ENCODE measurements at regions not wholly inside any gene's neighbourhood (a gene's known extent, or its start where the extent isn't known, plus 50 kb on each side); places are given as distances from the start of the nearest gene placed in this dataset.
"Not testable (repeated sequence)": the region's sequence is repeated elsewhere in the genome, so short reads cannot be mapped to it uniquely, and the experiment has no call there.

DNA sequence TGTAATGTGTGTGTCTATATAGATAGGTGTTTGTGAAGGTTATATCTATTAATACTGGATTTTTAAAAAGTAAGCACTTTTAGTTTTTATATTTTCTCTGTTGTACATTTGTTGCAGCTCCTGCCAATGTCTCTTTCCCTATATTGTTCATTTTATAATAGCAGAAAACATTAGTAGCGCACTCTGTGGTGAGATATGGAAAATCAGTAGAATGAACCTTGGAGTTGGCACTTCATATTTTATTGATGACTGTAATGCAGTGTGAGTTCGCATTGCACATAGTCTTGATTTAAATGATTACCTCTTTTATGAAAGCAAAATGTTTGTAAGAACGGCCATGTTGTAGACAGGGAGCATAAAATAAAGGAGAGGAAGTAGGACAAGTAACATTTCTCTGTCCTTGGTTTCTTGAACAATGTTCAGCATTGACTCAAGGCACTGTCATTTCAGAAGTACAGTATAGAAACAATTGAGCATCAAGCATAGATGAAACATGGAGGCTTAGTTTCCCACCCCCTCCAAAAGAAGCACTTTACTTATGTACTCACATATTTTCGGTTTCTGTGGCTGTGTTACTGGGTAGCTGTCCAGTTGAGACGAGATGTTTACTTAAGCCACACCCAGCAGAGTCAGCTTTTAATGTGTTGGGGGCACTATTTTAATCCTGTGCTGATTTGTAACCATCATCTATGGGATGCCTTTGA is 74.0 kb downstream of the TANC2 start:
- no peak for TF ChIP-seq CTCF (IDR thresholded peaks at IDR 0.05)
- TF ChIP-seq POLR2A (IDR thresholded peaks at IDR 0.05) = no peak
- Histone ChIP-seq H3K9me3 (no peaks in the 10 kb centered on the region), H3K4me1 (no peaks in the 10 kb centered on the region), H3K36me3 (no peaks in the 10 kb centered on the region), H3K27ac (no peak overlapping the region), H3K27me3 (no peaks in the 10 kb centered on the region), H3K4me3 (no peak overlapping the region)
- intact Hi-C loops (cut with DNase I; ENCODE audit: low total_unique reads) = no loop called here
- no peak for DNase-seq

- intact Hi-C loops (cut with DNase I; ENCODE audit: low total_unique reads) = no loop called here
- TF ChIP-seq CTCF (IDR thresholded peaks at IDR 0.05) = no peak
- no peak for TF ChIP-seq POLR2A (IDR thresholded peaks at IDR 0.05)
- no peaks in the 10 kb centered on the region for H3K36me3 ChIP-seq
- H3K27me3 ChIP-seq = no peaks in the 10 kb centered on the region
- no peaks in the 10 kb centered on the region for H3K4me1 ChIP-seq
- H3K9me3 ChIP-seq = no peaks in the 10 kb centered on the region
- no peak for DNase-seq
- H3K4me3 ChIP-seq = no peak overlapping the region
- no peak overlapping the region for H3K27ac ChIP-seq
Observed at GRCh38 chr17:63040816-63041215, 74.8 kb downstream of the TANC2 start.

DNA sequence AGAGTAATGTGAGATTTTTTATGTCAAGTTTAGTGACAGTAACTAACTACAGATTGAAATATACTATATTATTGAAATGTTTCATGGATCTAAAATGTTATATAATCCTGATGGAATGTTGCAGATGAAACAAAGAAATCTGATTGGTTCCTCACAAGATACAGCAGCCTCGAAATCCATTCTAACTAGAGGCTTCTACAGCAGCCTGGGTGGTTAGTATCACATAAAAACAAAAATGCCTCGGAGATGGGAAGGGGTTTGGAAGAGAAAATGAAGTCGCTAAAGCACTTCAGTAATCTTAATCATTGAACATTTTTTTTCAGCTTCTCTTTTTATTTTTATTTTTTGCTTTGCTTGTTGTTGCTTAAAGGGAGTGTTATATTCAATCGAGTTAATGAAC is 75.2 kb downstream of the TANC2 start:
- intact Hi-C loops (cut with DNase I; ENCODE audit: low total_unique reads) = no loop called here
- no peak overlapping the region for H3K4me3 ChIP-seq
- H3K36me3 ChIP-seq = no peaks in the 10 kb centered on the region
- H3K27me3 ChIP-seq = no peaks in the 10 kb centered on the region
- DNase-seq = no peak
- H3K4me1 ChIP-seq = no peaks in the 10 kb centered on the region
- no peaks in the 10 kb centered on the region for H3K9me3 ChIP-seq
- TF ChIP-seq POLR2A (IDR thresholded peaks at IDR 0.05) (no peak), CTCF (IDR thresholded peaks at IDR 0.05) (no peak)
- H3K27ac ChIP-seq = no peak overlapping the region

- no peaks in the 10 kb centered on the region for H3K9me3 ChIP-seq
- H3K4me3 ChIP-seq = no peak overlapping the region
- no peaks in the 10 kb centered on the region for H3K27me3 ChIP-seq
- intact Hi-C loops (cut with DNase I; ENCODE audit: low total_unique reads) = no loop called here
- DNase-seq = no peak
- H3K27ac ChIP-seq = no peak overlapping the region
- no peaks in the 10 kb centered on the region for H3K36me3 ChIP-seq
- no peak for TF ChIP-seq POLR2A (IDR thresholded peaks at IDR 0.05)
- H3K4me1 ChIP-seq = no peaks in the 10 kb centered on the region
Observed at GRCh38 chr17:63041722-63042121, 75.7 kb downstream of the TANC2 start.

DNA sequence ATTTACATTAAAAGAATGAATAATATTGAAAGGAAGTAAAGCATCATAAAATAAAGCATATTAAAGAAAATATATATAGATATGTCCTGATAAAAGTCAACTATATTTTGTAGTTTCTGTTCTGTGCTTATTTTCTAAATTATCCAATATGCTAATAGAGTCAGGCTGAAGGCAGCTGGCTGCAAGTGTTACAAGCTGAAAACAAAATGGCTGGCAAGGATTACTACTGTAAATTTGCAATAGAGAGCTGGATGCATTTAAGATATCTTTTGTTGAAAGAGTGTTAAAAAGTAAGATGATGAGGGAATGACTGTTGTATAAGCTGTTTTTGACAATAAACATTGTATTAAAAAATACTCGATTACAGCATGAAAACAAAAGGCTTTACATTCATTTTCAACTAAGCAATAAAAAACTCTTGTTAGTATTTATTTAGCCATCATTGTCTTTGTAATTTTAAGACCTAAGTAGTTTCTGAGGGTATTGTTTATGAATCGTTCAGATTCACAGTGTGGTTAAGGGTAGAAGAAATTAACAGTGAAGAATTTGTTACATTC is 76.3 kb downstream of the TANC2 start:
- Histone ChIP-seq H3K4me3 (no peak overlapping the region), H3K9me3 (no peaks in the 10 kb centered on the region), H3K4me1 (no peaks in the 10 kb centered on the region), H3K36me3 (no peaks in the 10 kb centered on the region), H3K27me3 (no peaks in the 10 kb centered on the region), H3K27ac (no peak overlapping the region)
- intact Hi-C loops (cut with DNase I; ENCODE audit: low total_unique reads) = no loop called here
- no peak for TF ChIP-seq CTCF (IDR thresholded peaks at IDR 0.05)
- TF ChIP-seq POLR2A (IDR thresholded peaks at IDR 0.05) = no peak
- DNase-seq = no peak

- H3K4me1 ChIP-seq; H3K36me3 ChIP-seq; H3K27me3 ChIP-seq; DNase-seq; H3K9me3 ChIP-seq; intact Hi-C loops (cut with DNase I; ENCODE audit: low total_unique reads); H3K27ac ChIP-seq; H3K4me3 ChIP-seq: not testable (repeated sequence)
Observed at GRCh38 chr17:63057560-63057959, 91.5 kb downstream of the TANC2 start.

Measured in uterus (tissue), 3 donors.